IMR-90 (cell line): ENCODE measurements at regions not wholly inside any gene's neighbourhood (a gene's known extent, or its start where the extent isn't known, plus 50 kb on each side); places are given as distances from the start of the nearest gene placed in this dataset.

Source experiments
- CEBPB ChIP-seq: IDR thresholded peaks from 2 replicates; pipeline ENCODE4 v1.6.1; 2012; ENCODE audit warnings: low read depth, low read length, improper control_type of control experiment
- CTCF ChIP-seq: conservative IDR thresholded peaks from 2 replicates; pipeline ENCODE4 v1.5.1; 2012; ENCODE audit warnings: mild to moderate bottlenecking, low read depth, low read length, improper control_type of control experiment
- FOS ChIP-seq: fragments of 150-350 bp; IDR thresholded peaks from 2 replicates; pipeline ENCODE4 v1.6.1; 2016; ENCODE audit warnings: low read depth, low read length
- MAFK ChIP-seq: IDR thresholded peaks from 2 replicates; pipeline ENCODE4 v1.6.1; 2012; ENCODE audit warnings: low read depth, low read length, improper control_type of control experiment
- MAZ ChIP-seq: IDR thresholded peaks from 2 replicates; pipeline ENCODE4 v1.6.1; 2012; ENCODE audit warnings: low read depth, mild to moderate bottlenecking, low read length, improper control_type of control experiment, moderate library complexity, borderline replicate concordance
- MXI1 ChIP-seq: IDR thresholded peaks from 2 replicates; pipeline ENCODE4 v1.6.1; 2012; ENCODE audit warnings: low read depth, mild to moderate bottlenecking, low read length, moderate library complexity, borderline replicate concordance
- POLR2A ChIP-seq: IDR thresholded peaks from 2 replicates; pipeline ENCODE4 v1.6.1; 2012; ENCODE audit warnings: mild to moderate bottlenecking, low read depth, low read length
- RAD21 ChIP-seq: IDR thresholded peaks from 2 replicates; pipeline ENCODE4 v1.6.1; 2012; ENCODE audit warnings: low read length, improper control_type of control experiment
- RCOR1 ChIP-seq: IDR thresholded peaks from 2 replicates; pipeline ENCODE4 v1.6.1; 2012; ENCODE audit warnings: mild to moderate bottlenecking, low read length, improper control_type of control experiment; ENCODE audit not compliant: insufficient replicate concordance
- RFX5 ChIP-seq: IDR thresholded peaks from 2 replicates; pipeline ENCODE4 v1.8.0; 2012; ENCODE audit warnings: low read depth, mild to moderate bottlenecking, low read length, moderate library complexity
- SMC3 ChIP-seq: fragments of 150-350 bp; IDR thresholded peaks from 2 replicates; pipeline ENCODE4 v1.6.1; 2016; ENCODE audit warnings: low read depth, mild to moderate bottlenecking, antibody characterized with exemption, low read length, moderate library complexity

DNA sequence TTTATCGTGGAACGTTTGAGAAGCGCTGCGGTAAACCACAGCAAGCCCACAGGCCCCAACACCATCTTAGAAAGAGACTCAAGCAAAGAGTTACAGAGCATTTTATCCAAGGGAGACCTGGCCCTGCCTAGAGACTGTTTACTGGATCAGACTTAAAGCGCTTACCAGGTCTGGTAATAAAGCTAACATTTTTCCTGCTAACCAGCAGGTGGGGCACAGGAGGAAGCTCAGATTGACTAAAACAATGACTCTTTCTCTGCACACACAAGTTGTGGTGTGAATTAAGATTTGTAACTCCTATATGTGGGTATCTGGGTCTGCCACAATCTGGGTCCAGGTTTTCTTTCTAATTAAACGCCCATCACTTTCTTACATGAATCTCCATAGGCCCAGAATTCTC lies 136.5 kb upstream of the ETS2 start:
- TF ChIP-seq POLR2A (no peak), RAD21 (peak; percentile 40), RCOR1 (no peak), CTCF (0 out of 2 replicates have a peak, but pooled peaks have one; percentile 34), FOS (no peak), MAFK (no peak), CEBPB (no peak), MXI1 (no peak), SMC3 (peak; percentile 38), MAZ (no peak), RFX5 (no peak)
